ENCODE measurements at regions not wholly inside any gene's neighbourhood (a gene's known extent, or its start where the extent isn't known, plus 50 kb on each side); places are given as distances from the start of the nearest gene placed in this dataset.

DNA sequence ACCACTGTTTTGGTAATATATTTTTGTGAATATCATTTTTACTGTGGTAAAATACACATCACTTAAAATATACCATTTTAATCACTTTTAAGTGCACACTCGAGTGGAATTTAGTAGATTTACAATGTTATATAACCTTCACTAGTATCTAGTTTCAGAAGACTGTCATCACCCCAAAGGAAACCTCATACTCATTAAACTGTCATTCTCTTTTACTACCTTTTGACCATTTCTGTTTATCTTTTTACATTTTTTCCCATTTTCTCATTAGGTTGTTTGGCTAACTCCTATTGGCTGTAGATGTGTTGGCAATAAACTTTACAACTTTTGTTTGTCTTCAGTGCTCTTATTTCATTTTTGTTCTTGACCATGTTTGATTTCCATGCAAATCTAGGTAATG is 1168.3 kb upstream of the PCDH7 start:
- H3K4me3 ChIP-seq (ENCODE audit: low read depth, low read length) = no peak overlapping the region
- CTCF ChIA-PET = no interaction called here
- TF ChIP-seq, protein P1, sequence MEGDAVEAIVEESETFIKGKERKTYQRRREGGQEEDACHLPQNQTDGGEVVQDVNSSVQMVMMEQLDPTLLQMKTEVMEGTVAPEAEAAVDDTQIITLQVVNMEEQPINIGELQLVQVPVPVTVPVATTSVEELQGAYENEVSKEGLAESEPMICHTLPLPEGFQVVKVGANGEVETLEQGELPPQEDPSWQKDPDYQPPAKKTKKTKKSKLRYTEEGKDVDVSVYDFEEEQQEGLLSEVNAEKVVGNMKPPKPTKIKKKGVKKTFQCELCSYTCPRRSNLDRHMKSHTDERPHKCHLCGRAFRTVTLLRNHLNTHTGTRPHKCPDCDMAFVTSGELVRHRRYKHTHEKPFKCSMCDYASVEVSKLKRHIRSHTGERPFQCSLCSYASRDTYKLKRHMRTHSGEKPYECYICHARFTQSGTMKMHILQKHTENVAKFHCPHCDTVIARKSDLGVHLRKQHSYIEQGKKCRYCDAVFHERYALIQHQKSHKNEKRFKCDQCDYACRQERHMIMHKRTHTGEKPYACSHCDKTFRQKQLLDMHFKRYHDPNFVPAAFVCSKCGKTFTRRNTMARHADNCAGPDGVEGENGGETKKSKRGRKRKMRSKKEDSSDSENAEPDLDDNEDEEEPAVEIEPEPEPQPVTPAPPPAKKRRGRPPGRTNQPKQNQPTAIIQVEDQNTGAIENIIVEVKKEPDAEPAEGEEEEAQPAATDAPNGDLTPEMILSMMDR (IDR thresholded peaks at IDR 0.05; ENCODE audit: insufficient read depth, low read length, missing control alignments) = no peak
- POLR2A ChIA-PET = no interaction called here
- no peak for DNase-seq (ENCODE audit: low read depth, low spot score)

DNA sequence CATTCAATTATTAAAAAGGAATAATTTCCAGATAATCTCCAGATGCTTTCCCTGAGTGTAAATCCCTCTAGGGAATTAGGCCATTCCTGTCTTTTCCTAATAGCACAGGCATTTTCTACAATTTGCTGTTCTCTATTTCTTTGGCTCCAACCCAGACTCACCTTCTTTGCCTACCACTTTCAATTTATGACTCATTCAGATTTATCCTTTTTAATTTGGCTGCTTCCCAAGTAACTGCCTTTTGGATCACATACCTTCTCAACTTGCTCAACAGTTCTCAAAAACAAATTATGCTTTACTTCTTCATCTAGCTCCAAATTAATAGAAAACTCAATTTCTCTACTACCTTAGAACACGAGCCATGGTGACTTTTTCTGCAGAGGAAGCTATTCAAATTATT is 1166.3 kb upstream of the PCDH7 start:
- H3K4me3 ChIP-seq (ENCODE audit: low read depth, low read length) = no peak overlapping the region
- TF ChIP-seq, protein P1 (IDR thresholded peaks at IDR 0.05; ENCODE audit: insufficient read depth, low read length, missing control alignments) = no peak
- POLR2A ChIA-PET = no interaction called here
- CTCF ChIA-PET = no interaction called here
- no peak for DNase-seq (ENCODE audit: low read depth, low spot score)

DNA sequence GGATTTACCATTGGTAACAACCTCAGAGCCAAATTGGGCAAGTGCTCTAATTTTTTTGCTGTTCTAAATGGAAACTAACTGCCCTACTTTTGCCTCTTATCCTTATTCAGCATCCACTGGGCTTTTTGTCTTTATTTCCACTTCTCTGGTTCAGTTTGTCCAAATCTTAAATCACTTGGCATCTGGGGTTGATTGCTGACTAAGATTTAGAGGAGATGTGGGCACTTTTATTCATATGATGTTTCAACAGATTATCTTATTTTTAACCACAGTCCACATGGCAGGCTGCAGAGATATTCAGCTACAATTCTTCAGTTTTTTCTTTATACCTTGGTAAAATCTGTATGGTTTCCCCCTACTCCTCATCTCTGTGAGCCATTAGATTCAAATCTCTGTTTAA is 1161.4 kb upstream of the PCDH7 start:
- TF ChIP-seq, protein P1 (IDR thresholded peaks at IDR 0.05; ENCODE audit: insufficient read depth, low read length, missing control alignments) = no peak
- ChIA-PET CTCF (no interaction called here), POLR2A (no interaction called here)
- H3K4me3 ChIP-seq (ENCODE audit: low read depth, low read length) = no peak overlapping the region
- no peak for DNase-seq (ENCODE audit: low read depth, low spot score)

DNA sequence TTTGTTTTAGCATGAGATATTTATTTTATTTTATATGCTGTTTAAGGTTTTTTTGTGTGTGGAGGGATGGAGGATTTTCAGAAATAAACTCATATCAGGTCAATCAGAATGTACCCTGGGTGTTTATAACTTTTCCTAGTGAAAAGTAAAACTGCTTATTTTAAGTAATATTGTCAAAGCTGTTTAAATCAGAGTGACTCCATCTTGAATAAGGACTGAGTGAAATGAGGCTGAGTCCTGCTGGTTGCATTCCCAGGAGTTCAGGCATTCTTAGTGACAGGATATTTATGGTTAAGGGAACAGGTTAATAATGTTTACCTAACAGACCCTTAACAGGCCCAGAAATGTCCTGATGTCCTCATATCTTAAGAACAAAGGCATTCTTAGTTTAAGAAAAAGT is 1160.9 kb upstream of the PCDH7 start:
- no peak for DNase-seq (ENCODE audit: low read depth, low spot score)
- ChIA-PET CTCF (no interaction called here), POLR2A (no interaction called here)
- TF ChIP-seq, protein P1 (IDR thresholded peaks at IDR 0.05; ENCODE audit: insufficient read depth, low read length, missing control alignments) = no peak
- no peak overlapping the region for H3K4me3 ChIP-seq (ENCODE audit: low read depth, low read length)

DNA sequence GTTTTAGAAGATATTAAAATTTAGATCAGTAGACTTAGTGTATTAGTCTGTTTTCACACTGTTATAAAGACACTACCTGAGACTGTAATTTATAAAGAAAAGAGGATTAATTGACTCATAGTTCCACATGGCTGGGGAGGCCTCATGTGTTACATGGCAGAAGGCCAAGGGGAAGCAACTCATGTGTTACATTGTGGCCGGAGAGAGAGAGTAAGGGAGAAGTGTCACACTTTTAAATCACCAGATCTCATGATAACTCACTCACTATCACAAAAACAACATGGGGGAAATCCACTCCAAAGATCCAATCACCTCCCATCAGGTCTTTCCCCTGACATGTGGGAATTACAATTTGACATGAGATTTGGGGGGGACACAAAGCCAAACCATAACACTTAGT is 1159.7 kb upstream of the PCDH7 start:
- CTCF ChIA-PET = no interaction called here
- no peak overlapping the region for H3K4me3 ChIP-seq (ENCODE audit: low read depth, low read length)

DNA sequence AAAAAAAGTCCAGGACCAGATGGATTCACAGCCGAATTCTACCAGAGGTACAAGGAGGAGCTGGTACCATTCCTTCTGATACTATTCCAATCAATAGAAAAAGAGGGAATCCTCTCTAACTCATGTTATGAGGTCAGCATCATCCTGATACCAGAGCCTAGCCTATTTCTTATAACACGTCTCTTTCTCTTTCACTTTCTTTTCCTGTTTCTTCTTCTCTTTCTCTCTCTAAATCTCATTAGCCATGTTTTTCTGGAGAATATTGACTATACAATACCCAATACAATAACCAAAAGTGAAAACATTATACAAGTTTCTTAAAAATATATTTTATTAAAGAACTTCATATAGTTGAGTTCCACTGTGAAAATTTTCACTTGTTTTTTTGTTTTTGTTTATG is 1154.9 kb upstream of the PCDH7 start:
- ChIA-PET CTCF (no interaction called here), POLR2A (no interaction called here)
- TF ChIP-seq, protein P1 (IDR thresholded peaks at IDR 0.05; ENCODE audit: insufficient read depth, low read length, missing control alignments) = no peak
- H3K4me3 ChIP-seq (ENCODE audit: low read depth, low read length) = no peak overlapping the region
- no peak for DNase-seq (ENCODE audit: low read depth, low spot score)

More for the DNA sequence above, 1159.7 kb upstream of the PCDH7 start:
- DNase-seq (ENCODE audit: low read depth, low spot score) = no peak
- POLR2A ChIA-PET = no interaction called here
- TF ChIP-seq, protein P1 (IDR thresholded peaks at IDR 0.05; ENCODE audit: insufficient read depth, low read length, missing control alignments) = no peak
